Activated naive CD4-positive, alpha-beta T cell treated with anti-CD3 and anti-CD28 coated beads, Interleukin-2, amount 10 ng/mL, durations not matched to agents 7 days and 5 days (primary cell): ENCODE measurements at regions not wholly inside any gene's neighbourhood (a gene's known extent, or its start where the extent isn't known, plus 50 kb on each side); places are given as distances from the start of the nearest gene placed in this dataset.

Source experiments
- CTCF ChIA-PET: fragments of 350-600 bp; sonication (Branson Sonifier 250); formaldehyde crosslinking; loops from one replicate; lab custom pipeline; 2021; ENCODE audit warnings: antibody characterized with exemption; lab: Charles Lee
- DNase-seq: peaks from one replicate; pipeline ENCODE4 v3.0.0-alpha.2; 2020
- H3K27ac Mint-ChIP-seq: one replicate; pipeline ENCODE4 v1.8.0; 2021; ENCODE audit warnings: mild to moderate bottlenecking, moderate library complexity, mixed read lengths
- H3K27me3 Mint-ChIP-seq: one replicate; pipeline ENCODE4 v1.8.0; 2021; ENCODE audit warnings: mild to moderate bottlenecking, mixed read lengths
- H3K36me3 Mint-ChIP-seq: one replicate; pipeline ENCODE4 v1.8.0; 2021; ENCODE audit warnings: mixed read lengths
- H3K4me1 Mint-ChIP-seq: one replicate; pipeline ENCODE4 v1.8.0; 2021; ENCODE audit warnings: mixed read lengths
- H3K4me3 Mint-ChIP-seq: one replicate; pipeline ENCODE4 v1.8.0; 2021; ENCODE audit warnings: mild to moderate bottlenecking, moderate library complexity, mixed read lengths
- H3K9me3 Mint-ChIP-seq: one replicate; pipeline ENCODE4 v1.8.0; 2021; ENCODE audit warnings: mixed read lengths

DNA sequence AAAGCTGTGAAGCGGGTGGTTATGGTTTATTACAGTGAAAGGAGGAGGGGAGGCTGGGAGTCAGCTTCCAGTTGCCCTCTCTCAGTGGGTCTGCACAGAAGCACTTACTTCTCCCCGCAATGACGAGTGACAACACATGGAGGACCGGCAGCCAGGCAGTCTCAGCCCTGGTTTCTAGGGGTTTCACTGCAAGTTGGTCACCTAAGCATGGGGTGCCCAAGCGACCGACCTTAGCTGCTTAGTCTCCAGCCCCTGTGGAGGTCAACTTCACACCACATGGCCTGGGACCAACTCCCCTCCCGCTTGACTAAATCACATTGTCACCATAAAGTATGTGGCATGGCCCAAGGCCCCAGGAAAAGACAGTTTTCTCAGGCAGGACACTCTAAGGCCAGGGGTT is 99.9 kb upstream of the ZNF32 start:
- Mint-ChIP-seq H3K27me3 (no peaks in the 10 kb centered on the region), H3K9me3 (no peaks in the 10 kb centered on the region), H3K4me1 (no peaks in the 10 kb centered on the region), H3K4me3 (no peak overlapping the region), H3K36me3 (no peaks in the 10 kb centered on the region), H3K27ac (no peak overlapping the region)
- CTCF ChIA-PET, result no interaction called here
- DNase-seq, result no peak

GRCh38 chr10:43746906-43747305 is 98.2 kb upstream of the ZNF32 start:
- Mint-ChIP-seq H3K27me3 (no peaks in the 10 kb centered on the region), H3K36me3 (no peaks in the 10 kb centered on the region), H3K4me1 (no peaks in the 10 kb centered on the region), H3K9me3 (no peaks in the 10 kb centered on the region), H3K27ac (no peak overlapping the region), H3K4me3 (no peak overlapping the region)
- CTCF ChIA-PET, result interaction anchor here (1.7 kb wide), 1 partner anchor 29 kb away, joined by 3 read pairs; no protein-coding TSS in a partner anchor
- no peak for DNase-seq

DNA sequence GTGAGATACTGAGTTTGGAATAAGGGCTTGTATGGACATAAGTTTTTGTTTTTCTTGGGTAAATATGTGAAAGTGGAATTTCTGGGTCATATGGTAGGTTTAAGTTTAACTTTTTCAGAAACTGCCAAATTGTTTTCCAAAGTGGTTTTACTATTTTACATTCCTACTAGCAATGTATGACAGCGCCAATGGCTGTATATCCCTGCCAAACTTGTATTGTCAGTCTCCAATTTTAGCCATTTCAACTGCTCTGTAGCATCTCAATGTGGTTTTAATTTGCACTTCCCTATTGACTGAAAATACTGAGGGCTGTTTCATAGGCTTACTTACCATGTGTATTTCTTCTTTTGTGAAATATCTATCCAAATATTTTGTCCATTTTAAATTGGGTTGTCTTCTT is 90.5 kb upstream of the ZNF32 start:
- no peak for DNase-seq
- H3K9me3 Mint-ChIP-seq, result no peaks in the 10 kb centered on the region
- no peak overlapping the region for H3K4me3 Mint-ChIP-seq
- peaks cover 12% of the 10 kb centered on the region for H3K27me3 Mint-ChIP-seq
- peaks cover 14% of the 10 kb centered on the region for H3K4me1 Mint-ChIP-seq
- no peaks in the 10 kb centered on the region for H3K36me3 Mint-ChIP-seq
- no peak overlapping the region for H3K27ac Mint-ChIP-seq
- CTCF ChIA-PET, result no interaction called here

DNA sequence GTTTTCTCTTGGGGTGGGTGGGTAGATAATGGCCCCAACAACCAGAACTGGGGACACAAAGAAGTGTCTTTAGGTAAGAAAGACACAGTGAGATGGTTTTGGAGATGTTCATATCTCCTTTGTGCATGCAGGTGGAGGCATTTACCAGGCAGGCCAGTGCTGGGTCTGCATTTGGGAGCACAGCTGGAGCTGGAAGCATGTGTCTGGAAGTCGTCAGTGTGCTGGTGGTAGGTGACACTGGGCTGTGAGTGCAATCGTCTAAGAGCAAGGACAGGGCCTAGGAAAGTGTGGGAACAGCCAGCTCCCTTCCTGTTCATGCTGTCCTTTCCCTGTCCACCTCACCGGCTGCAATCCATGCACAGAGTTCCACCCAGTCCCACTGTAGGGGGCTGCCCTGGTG is 88.3 kb upstream of the ZNF32 start:
- no peak for DNase-seq
- Mint-ChIP-seq H3K4me1 (peaks cover 17% of the 10 kb centered on the region), H3K27ac (no peak overlapping the region), H3K27me3 (peaks cover 16% of the 10 kb centered on the region), H3K4me3 (no peak overlapping the region), H3K36me3 (no peaks in the 10 kb centered on the region), H3K9me3 (no peaks in the 10 kb centered on the region)
- CTCF ChIA-PET, result no interaction called here

GRCh38 chr10:43735907-43736306 is 87.2 kb upstream of the ZNF32 start:
- no peak for DNase-seq
- Mint-ChIP-seq H3K27me3 (peaks cover 16% of the 10 kb centered on the region), H3K36me3 (no peaks in the 10 kb centered on the region), H3K4me1 (peaks cover 17% of the 10 kb centered on the region), H3K4me3 (no peak overlapping the region), H3K9me3 (peaks cover 5% of the 10 kb centered on the region), H3K27ac (no peak overlapping the region)
- CTCF ChIA-PET, result no interaction called here

- Mint-ChIP-seq H3K27me3 (peaks cover 18% of the 10 kb centered on the region), H3K4me1 (peaks cover 17% of the 10 kb centered on the region), H3K36me3 (peaks cover 1% of the 10 kb centered on the region), H3K9me3 (peaks cover 5% of the 10 kb centered on the region), H3K4me3 (no peak overlapping the region), H3K27ac (no peak overlapping the region)
- DNase-seq, result no peak
- CTCF ChIA-PET, result interaction anchor here (0.7 kb wide), 1 partner anchor 44 kb away, joined by 3 read pairs; no protein-coding TSS in a partner anchor
These were observed 86.0 kb upstream of the ZNF32 start for GRCh38 chr10:43734716-43735115.

- CTCF ChIA-PET, result interaction anchor here (0.6 kb wide), 1 partner anchor 18 kb away, joined by 3 read pairs; no protein-coding TSS in a partner anchor
- H3K36me3 Mint-ChIP-seq, result peaks cover 1% of the 10 kb centered on the region
- no peak for DNase-seq
- H3K4me3 Mint-ChIP-seq, result no peak overlapping the region
- peaks cover 17% of the 10 kb centered on the region for H3K9me3 Mint-ChIP-seq
- H3K27ac Mint-ChIP-seq, result no peak overlapping the region
- peaks cover 17% of the 10 kb centered on the region for H3K4me1 Mint-ChIP-seq
- H3K27me3 Mint-ChIP-seq, result peaks cover 14% of the 10 kb centered on the region
These were observed 82.8 kb upstream of the ZNF32 start for GRCh38 chr10:43731486-43731885.

GRCh38 chr10:43728425-43728824 is 79.7 kb upstream of the ZNF32 start:
- Mint-ChIP-seq H3K9me3 (peaks cover 24% of the 10 kb centered on the region), H3K4me1 (no peaks in the 10 kb centered on the region), H3K4me3 (no peak overlapping the region), H3K36me3 (peaks cover 1% of the 10 kb centered on the region), H3K27me3 (peaks cover 18% of the 10 kb centered on the region), H3K27ac (no peak overlapping the region)
- CTCF ChIA-PET, result no interaction called here
- DNase-seq, result no peak

- H3K9me3 Mint-ChIP-seq, result peaks cover 24% of the 10 kb centered on the region
- H3K4me1 Mint-ChIP-seq, result no peaks in the 10 kb centered on the region
- no peak for DNase-seq
- peaks cover 1% of the 10 kb centered on the region for H3K36me3 Mint-ChIP-seq
- CTCF ChIA-PET, result no interaction called here
- H3K27me3 Mint-ChIP-seq, result peaks cover 18% of the 10 kb centered on the region
- no peak overlapping the region for H3K4me3 Mint-ChIP-seq
- H3K27ac Mint-ChIP-seq, result no peak overlapping the region
These were observed 79.3 kb upstream of the ZNF32 start for GRCh38 chr10:43727935-43728334.

DNA sequence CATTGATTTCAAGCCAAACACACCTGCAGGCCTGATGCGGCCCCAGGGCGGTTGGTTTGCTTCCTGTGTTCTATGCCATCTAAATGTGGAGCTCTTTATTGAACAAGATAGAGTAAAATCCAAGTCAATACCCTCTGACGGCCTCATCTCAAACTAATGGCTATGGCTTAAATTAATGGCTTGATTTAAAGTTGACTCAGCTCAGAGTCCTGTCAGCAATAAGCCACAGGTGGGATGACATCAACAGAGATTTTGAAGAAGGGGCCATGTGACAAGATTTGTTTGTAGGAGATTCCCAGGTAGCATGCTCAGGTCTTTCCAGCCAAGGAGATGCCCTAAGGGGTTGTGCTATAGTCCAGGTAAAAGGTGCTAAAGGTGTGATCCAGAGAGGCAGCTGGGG is 66.7 kb upstream of the ZNF32 start:
- Mint-ChIP-seq H3K27me3 (peaks cover 14% of the 10 kb centered on the region), H3K9me3 (no peaks in the 10 kb centered on the region), H3K4me3 (no peak overlapping the region), H3K27ac (no peak overlapping the region), H3K36me3 (no peaks in the 10 kb centered on the region), H3K4me1 (no peaks in the 10 kb centered on the region)
- no peak for DNase-seq
- CTCF ChIA-PET, result no interaction called here

GRCh38 chr10:43712821-43713584 is 64.3 kb upstream of the ZNF32 start:
- no peak overlapping the region for H3K4me3 Mint-ChIP-seq

DNA sequence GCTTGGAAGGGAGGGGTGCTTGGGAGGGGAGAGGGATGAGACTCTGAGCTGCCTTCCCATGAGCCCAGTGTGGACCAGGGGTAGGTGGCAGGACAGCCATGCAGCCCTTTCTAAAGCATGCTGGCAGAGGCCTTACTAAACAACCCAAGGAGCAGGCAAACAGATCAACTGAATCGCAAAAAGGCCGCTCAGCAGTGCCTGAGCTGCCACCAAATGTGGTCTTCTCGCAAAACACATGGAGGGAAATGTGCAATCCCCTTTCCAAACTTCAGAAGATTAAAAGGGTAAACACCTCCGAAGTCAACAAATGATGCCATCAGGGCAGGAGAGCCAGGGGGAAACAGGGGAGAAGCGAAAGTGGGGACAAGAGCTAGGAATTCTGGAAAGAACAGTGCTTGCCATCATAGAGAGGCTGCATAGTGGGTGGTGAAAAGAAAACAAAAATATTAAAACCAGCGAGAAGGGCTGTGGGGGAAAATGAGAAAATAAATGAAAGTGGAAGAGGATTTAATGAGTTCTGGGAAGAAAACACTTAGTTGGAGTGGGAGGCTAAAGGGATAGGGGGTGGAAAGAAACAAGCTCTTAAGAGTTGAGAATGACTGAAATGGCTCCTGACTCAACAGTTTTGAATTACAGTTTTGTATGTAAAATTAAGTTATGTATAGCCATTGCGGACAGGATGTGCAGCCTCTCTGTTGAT is 62.2 kb upstream of the ZNF32 start:
- H3K36me3 Mint-ChIP-seq, result no peaks in the 10 kb centered on the region
- CTCF ChIA-PET, result no interaction called here
- DNase-seq, result no peak
- H3K27ac Mint-ChIP-seq, result no peak overlapping the region
- no peaks in the 10 kb centered on the region for H3K4me1 Mint-ChIP-seq
- no peak overlapping the region for H3K4me3 Mint-ChIP-seq
- no peaks in the 10 kb centered on the region for H3K9me3 Mint-ChIP-seq
- peaks cover 8% of the 10 kb centered on the region for H3K27me3 Mint-ChIP-seq

More at GRCh38 chr10:43712821-43713584, 64.3 kb upstream of the ZNF32 start:
- Mint-ChIP-seq H3K27ac (no peak overlapping the region), H3K27me3 (peaks cover 11% of the 10 kb centered on the region), H3K9me3 (no peaks in the 10 kb centered on the region), H3K36me3 (no peaks in the 10 kb centered on the region), H3K4me1 (no peaks in the 10 kb centered on the region)
- DNase-seq, result no peak
- CTCF ChIA-PET, result interaction anchor here (0.7 kb wide), 1 partner anchor 19 kb away, joined by 3 read pairs; no protein-coding TSS in a partner anchor

DNA sequence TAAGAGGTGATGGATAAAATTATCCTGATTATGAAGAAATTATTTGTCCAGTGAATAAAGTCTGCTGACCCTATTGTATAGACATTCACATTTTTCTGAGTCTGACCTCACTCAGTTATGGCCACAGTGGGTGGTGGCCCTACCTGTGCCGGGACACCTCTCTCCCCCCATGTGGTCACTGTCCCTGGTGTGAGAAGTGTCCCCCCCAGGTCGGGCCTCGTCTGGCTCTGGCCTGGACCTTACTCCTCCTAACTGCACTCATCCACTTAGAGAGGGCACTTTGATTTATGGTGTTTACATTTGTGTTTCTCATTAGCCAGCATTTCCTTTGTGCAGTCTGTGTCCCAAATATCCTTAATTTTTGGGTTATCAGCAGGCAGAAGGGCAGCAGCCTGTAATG is 59.6 kb upstream of the ZNF32 start:
- no peaks in the 10 kb centered on the region for H3K4me1 Mint-ChIP-seq
- no peak overlapping the region for H3K27ac Mint-ChIP-seq
- CTCF ChIA-PET, result no interaction called here
- H3K36me3 Mint-ChIP-seq, result no peaks in the 10 kb centered on the region
- peaks cover 8% of the 10 kb centered on the region for H3K27me3 Mint-ChIP-seq
- H3K9me3 Mint-ChIP-seq, result no peaks in the 10 kb centered on the region
- no peak overlapping the region for H3K4me3 Mint-ChIP-seq
- DNase-seq, result no peak

DNA sequence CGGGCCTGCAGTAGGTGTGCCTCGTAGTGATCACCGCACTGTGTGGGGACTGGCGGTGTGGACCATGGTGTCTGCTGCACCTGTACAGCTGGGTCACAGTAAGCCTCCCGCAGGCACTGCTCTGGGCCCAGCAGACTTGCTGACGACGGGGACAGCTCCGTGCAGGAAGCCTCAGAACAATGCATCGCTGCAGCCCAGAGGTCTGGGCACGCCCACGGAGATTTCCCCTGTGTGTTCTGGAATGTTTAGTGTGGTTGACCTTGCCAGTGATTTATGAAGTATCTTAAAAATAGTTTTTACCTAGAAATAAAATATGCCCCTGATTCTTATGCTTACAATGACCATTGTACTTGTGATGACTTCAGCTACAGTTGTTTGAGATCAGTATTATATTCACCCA is 59.1 kb upstream of the ZNF32 start:
- H3K36me3 Mint-ChIP-seq, result no peaks in the 10 kb centered on the region
- no peaks in the 10 kb centered on the region for H3K4me1 Mint-ChIP-seq
- no peak overlapping the region for H3K4me3 Mint-ChIP-seq
- H3K27me3 Mint-ChIP-seq, result peaks cover 8% of the 10 kb centered on the region
- DNase-seq, result no peak
- CTCF ChIA-PET, result no interaction called here
- no peak overlapping the region for H3K27ac Mint-ChIP-seq
- H3K9me3 Mint-ChIP-seq, result no peaks in the 10 kb centered on the region

DNA sequence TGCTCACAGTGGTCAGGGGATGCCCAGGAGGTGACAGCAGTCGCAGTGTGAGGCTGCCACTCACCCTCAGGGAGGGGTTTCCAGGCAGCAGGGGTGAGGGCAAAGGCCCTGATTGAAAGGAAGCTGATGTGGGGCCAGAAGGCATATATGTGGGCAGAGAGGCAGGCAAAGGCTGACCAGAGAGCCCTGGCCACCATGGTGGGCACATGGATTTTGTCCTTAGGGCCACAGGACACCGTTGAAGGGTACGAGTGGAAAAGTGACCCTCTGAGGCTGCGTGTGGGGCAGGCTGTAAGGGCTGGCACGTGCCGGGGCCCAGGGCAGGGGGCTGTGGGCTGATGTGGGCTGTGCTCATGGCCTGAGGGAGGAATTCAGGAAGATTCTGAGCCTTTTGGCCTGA is 57.5 kb upstream of the ZNF32 start:
- Mint-ChIP-seq H3K27ac (no peak overlapping the region), H3K27me3 (peaks cover 4% of the 10 kb centered on the region), H3K9me3 (no peaks in the 10 kb centered on the region), H3K4me3 (no peak overlapping the region), H3K36me3 (no peaks in the 10 kb centered on the region), H3K4me1 (no peaks in the 10 kb centered on the region)
- no peak for DNase-seq
- CTCF ChIA-PET, result no interaction called here
